ENCODE measurements at regions not wholly inside any gene's neighbourhood (a gene's known extent, or its start where the extent isn't known, plus 50 kb on each side); places are given as distances from the start of the nearest gene placed in this dataset.

GRCh38 chr10:29802171-29802570 is 167.4 kb upstream of the SVIL start:
- TF ChIP-seq CTCF (IDR thresholded peaks at IDR 0.05), result no peak
- no peak for TF ChIP-seq ZFX (IDR thresholded peaks at IDR 0.05; ENCODE audit: borderline replicate concordance)
